Breast epithelium (tissue), 4 donors: ENCODE measurements at regions not wholly inside any gene's neighbourhood (a gene's known extent, or its start where the extent isn't known, plus 50 kb on each side); places are given as distances from the start of the nearest gene placed in this dataset.

ENCODE experiments used
- DNase-seq, 2 donors: peaks; one replicate each; pipeline ENCODE4 v3.0.0-alpha.2; 2019; ENCODE audit warnings: low spot score in 2 of 2
- H3K27ac ChIP-seq, 2 donors: fragments of 200-600 bp; sonication (generic) in 1 of 2; one replicate each; pipeline ENCODE4 v1.5.1; 2016 to 2019; ENCODE audit warnings: mild to moderate bottlenecking in 1 of 2
- H3K27me3 ChIP-seq, 2 donors: fragments of 200-600 bp; sonication (generic) in 1 of 2; one replicate each; pipeline versions ENCODE4 v1.5.1 to v1.6.0; 2017 to 2019; ENCODE audit warnings: control low read depth in 1 of 2, mild to moderate bottlenecking in 1 of 2
- H3K36me3 ChIP-seq: fragments of 200-600 bp; one replicate; pipeline ENCODE4 v1.5.1; 2019
- H3K4me1 ChIP-seq, 2 donors: fragments of 200-600 bp; sonication (generic); one replicate each; pipeline ENCODE4 v1.5.1; 2016 to 2019; ENCODE audit warnings: control low read depth in 1 of 2
- H3K4me3 ChIP-seq, 3 donors: fragments of 200-600 bp; sonication (generic); 1 replicate in 2 of 3; 2 replicates in 1 of 3; pipeline ENCODE4 v1.5.1; 2016 to 2019; ENCODE audit warnings: mild to moderate bottlenecking in 3 of 3, moderate library complexity in 2 of 3
- H3K9me3 ChIP-seq, 2 donors: fragments of 200-600 bp; sonication (generic) in 1 of 2; one replicate each; pipeline ENCODE4 v1.5.1; 2016 to 2019; ENCODE audit warnings: control low read depth in 1 of 2
- POLR2A ChIP-seq: fragments of 450-650 bp; IDR thresholded peaks from one replicate; pipeline ENCODE4 v1.6.1; 2016; ENCODE audit warnings: antibody characterized with exemption, mild to moderate bottlenecking, moderate library complexity
- POLR2AphosphoS5 ChIP-seq, 3 donors: sonication (generic); formaldehyde crosslinking; IDR thresholded peaks; one replicate each; pipeline ENCODE4 v1.6.1; 2017; ENCODE audit warnings: antibody characterized with exemption in 3 of 3
- intact Hi-C: fragments of 100-400 bp; cut with DNase I; formaldehyde crosslinking; loops from one replicate; pipeline ENCODE4 v1.15.1; 2023; ENCODE audit warnings: low total_unique reads
- TF ChIP-seq, protein P1 (sequence below), 3 donors: fragments of 450-650 bp; IDR thresholded peaks; one replicate each; pipeline ENCODE4 v1.5.1; 2016 to 2017; ENCODE audit warnings: antibody characterized with exemption in 3 of 3, mild to moderate bottlenecking in 3 of 3, moderate library complexity in 3 of 3

DNA sequence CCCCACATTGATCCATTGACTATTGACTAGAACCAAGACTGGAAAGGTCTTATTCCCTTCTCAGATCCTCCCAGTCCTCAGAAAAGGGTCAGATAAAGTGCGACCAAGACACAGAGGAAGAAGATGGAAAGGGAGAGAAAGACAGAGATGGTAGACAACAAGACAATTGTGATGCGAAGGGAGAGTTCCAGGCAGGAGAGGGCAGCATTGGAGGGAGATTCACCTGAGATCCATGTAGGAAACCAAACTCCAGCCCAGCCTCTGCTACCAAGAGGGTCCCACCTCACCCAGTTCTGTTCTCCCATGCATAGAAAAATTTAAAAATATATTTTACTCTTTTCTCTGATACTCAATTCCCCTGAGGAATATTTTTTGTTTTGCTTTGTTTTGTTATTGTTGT is 67.3 kb upstream of the TSHZ3 start:
- intact Hi-C loops: no loop called here
- Histone ChIP-seq H3K36me3 (no peaks in the 10 kb centered on the region), H3K27ac (no peak overlapping the region), H3K4me1 (no peaks in the 10 kb centered on the region), H3K9me3 (no peaks in the 10 kb centered on the region), H3K27me3 (peaks cover 0 to 4% of the 10 kb centered on the region in 2 donors), H3K4me3 (no peak overlapping the region)
- DNase-seq: no peak
- TF ChIP-seq POLR2A (no peak), POLR2AphosphoS5 (IDR thresholded peaks at IDR 0.05) (no peak)
- TF ChIP-seq, protein P1, sequence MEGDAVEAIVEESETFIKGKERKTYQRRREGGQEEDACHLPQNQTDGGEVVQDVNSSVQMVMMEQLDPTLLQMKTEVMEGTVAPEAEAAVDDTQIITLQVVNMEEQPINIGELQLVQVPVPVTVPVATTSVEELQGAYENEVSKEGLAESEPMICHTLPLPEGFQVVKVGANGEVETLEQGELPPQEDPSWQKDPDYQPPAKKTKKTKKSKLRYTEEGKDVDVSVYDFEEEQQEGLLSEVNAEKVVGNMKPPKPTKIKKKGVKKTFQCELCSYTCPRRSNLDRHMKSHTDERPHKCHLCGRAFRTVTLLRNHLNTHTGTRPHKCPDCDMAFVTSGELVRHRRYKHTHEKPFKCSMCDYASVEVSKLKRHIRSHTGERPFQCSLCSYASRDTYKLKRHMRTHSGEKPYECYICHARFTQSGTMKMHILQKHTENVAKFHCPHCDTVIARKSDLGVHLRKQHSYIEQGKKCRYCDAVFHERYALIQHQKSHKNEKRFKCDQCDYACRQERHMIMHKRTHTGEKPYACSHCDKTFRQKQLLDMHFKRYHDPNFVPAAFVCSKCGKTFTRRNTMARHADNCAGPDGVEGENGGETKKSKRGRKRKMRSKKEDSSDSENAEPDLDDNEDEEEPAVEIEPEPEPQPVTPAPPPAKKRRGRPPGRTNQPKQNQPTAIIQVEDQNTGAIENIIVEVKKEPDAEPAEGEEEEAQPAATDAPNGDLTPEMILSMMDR (IDR thresholded peaks at IDR 0.05): no peak

DNA sequence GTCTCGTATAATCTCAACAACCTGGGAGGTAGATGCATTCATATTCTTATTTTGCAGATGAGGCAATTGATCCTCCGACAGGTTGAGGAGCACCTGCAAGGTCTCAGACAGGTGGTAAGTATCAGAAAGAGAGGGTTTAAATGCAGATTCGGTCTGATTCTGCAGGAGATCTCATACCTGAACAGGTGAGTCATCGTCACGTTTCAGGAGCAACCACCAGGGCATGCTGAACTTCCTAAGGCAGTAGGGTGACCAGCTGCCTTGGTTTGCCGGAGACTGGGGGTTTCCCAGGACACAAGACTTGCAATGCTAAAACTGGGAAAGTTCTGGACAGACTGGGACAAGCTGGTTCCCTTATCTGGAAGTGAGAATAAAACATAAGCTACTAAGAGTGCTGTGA is 68.8 kb upstream of the TSHZ3 start:
- H3K9me3 ChIP-seq: no peaks in the 10 kb centered on the region
- no peak for DNase-seq
- intact Hi-C loops: no loop called here
- no peak for TF ChIP-seq POLR2A
- TF ChIP-seq, protein P1 (IDR thresholded peaks at IDR 0.05): no peak
- H3K27ac ChIP-seq: no peak overlapping the region
- H3K27me3 ChIP-seq: peaks cover 0 to 4% of the 10 kb centered on the region in 2 donors
- H3K4me1 ChIP-seq: no peaks in the 10 kb centered on the region
- H3K36me3 ChIP-seq: no peaks in the 10 kb centered on the region
- no peak overlapping the region for H3K4me3 ChIP-seq

DNA sequence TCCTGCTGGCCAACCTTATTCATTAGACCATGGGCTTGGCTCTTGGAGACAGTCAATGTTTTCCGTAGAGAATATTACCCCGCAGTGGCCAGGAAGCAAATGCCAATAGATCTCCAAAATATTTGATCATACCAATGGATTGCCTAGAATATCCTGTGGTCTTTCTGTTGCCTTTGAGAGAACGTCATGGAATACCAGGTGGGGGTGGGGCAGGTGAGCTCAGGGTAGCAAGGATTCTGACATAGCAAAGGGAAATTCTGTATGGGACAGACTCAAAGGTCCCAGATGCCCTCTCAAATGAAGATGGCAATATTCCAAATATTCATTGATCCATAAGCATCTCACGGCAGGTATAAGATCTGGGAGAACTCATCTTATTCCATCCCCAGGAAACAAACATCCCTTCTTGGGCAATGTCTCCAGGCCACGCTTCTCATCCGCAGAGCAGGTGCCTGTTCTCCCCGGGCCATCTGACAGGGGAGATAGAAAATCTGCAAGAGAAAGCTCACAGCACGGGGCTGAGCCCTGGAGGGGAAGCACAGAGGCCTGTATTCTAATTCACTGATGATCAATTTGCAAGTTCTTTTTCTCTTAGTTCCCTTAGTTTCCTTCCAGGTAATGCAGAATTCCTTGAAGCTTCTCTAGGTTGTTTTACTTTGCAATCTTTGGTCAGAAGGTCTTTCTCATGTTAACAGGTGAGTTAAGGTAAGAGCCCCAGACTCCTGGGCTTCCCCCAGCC is 69.6 kb upstream of the TSHZ3 start:
- Histone ChIP-seq H3K4me3 (no peak overlapping the region), H3K36me3 (no peaks in the 10 kb centered on the region), H3K4me1 (no peaks in the 10 kb centered on the region), H3K27ac (no peak overlapping the region), H3K27me3 (peaks cover 0 to 4% of the 10 kb centered on the region in 2 donors), H3K9me3 (no peaks in the 10 kb centered on the region)
- intact Hi-C loops: no loop called here
- TF ChIP-seq POLR2A (no peak), POLR2AphosphoS5 (IDR thresholded peaks at IDR 0.05) (no peak)
- TF ChIP-seq, protein P1 (IDR thresholded peaks at IDR 0.05): no peak
- no peak for DNase-seq

DNA sequence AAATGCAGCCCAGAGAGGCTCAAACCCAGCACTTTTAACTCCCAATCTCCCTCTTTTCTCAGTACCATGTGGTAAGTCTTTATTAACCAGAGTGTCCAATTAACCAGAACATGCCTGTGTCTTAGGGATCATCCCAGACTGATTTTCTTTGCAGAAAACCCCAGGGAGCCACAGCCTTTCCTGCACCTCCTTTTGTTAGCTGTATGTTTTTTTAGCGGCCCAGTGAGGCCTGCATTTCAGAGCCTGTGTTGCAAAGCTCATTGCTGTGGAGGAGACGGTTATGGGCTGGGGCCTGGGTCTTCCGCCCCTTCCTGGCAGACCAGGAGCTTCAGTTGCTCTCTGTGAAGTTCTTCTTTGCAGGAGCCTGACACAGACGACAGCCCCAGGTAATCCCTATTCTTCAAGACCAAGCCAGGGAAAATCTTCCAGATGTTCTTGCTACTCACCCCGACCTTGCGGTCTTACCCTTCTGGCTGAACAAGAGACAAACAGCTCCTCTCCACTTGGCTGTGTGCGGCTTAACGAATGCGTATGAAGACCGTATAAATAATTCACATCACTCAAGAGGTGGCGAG is 70.7 kb upstream of the TSHZ3 start:
- H3K27ac ChIP-seq: no peak overlapping the region
- no peak overlapping the region for H3K4me3 ChIP-seq
- DNase-seq: no peak
- peaks cover 0 to 4% of the 10 kb centered on the region in 2 donors for H3K27me3 ChIP-seq
- no peak for TF ChIP-seq POLR2A
- TF ChIP-seq, protein P1 (IDR thresholded peaks at IDR 0.05): no peak
- TF ChIP-seq POLR2AphosphoS5 (IDR thresholded peaks at IDR 0.05): no peak
- intact Hi-C loops: no loop called here
- H3K36me3 ChIP-seq: no peaks in the 10 kb centered on the region
- no peaks in the 10 kb centered on the region for H3K4me1 ChIP-seq
- no peaks in the 10 kb centered on the region for H3K9me3 ChIP-seq

DNA sequence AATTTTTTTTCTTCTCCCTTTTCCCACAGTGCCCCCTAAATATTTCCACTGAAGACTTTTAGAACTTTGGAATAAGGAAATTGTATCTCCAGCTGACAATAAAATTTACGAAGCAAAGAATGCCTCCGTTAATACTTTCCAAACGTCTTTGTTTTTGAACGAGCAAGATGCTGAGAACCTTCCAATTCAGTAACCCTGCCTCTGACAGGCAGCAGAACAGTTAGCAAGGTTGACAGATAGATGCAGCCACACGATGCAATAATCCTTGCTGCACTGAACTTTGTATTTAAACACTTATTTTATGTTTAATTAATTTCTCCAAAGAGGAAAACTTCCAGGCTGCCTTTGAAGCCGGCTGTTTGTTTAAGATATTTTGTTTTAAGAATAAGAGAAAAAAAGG is 71.8 kb upstream of the TSHZ3 start:
- no peaks in the 10 kb centered on the region for H3K36me3 ChIP-seq
- H3K4me3 ChIP-seq: no peak overlapping the region
- no peak for DNase-seq
- H3K27ac ChIP-seq: no peak overlapping the region
- H3K9me3 ChIP-seq: no peaks in the 10 kb centered on the region
- intact Hi-C loops: no loop called here
- H3K27me3 ChIP-seq: peaks cover 0 to 3% of the 10 kb centered on the region in 2 donors
- TF ChIP-seq POLR2A (no peak), POLR2AphosphoS5 (IDR thresholded peaks at IDR 0.05) (no peak)
- TF ChIP-seq, protein P1 (IDR thresholded peaks at IDR 0.05): no peak
- no peaks in the 10 kb centered on the region for H3K4me1 ChIP-seq
